AG09319 (cell line): ENCODE measurements at regions not wholly inside any gene's neighbourhood (a gene's known extent, or its start where the extent isn't known, plus 50 kb on each side); places are given as distances from the start of the nearest gene placed in this dataset.

Experiments used
- DNase-seq: peaks from one replicate; pipeline ENCODE4 v3.0.0-alpha.2; 2010; ENCODE audit warnings: low read depth; ENCODE audit errors: extremely low read depth
- CTCF ChIP-seq: IDR thresholded peaks from 2 replicates; pipeline ENCODE4 v1.5.1; 2011; ENCODE audit warnings: low read depth, mild to moderate bottlenecking, inconsistent platforms, low read length, moderate library complexity

DNA sequence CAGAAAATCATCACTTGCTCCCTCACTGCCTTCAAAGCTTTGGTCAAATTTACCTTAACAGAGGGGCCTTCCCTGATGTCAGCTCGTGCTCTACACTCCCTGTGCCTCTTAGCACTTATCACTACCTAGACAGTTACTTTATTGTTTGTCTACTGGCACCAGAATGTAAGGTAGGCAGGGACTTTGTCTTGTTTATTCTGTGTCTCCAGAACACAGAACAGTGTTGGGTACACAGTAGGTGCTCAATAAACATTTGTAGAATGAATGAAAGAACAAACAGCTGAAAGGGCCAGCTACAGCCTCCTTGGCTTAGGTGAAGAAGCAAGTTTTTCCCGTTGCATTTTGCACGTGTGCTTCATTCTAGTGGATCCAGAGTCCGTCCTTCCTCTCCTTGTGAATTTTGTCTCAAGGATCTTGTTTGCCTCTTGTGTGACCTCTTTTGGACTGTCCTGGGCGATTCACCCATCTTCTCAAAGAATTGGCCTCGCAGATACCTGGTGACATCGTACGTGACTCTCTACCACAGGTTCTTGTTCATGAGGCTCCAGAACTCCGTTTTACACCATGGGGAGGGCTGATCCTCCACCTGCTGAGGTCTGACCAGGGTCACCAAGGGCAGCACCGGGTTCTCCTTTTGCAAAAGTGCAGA lies 84.2 kb upstream of the ARMC2 start:
- no peak for TF ChIP-seq CTCF
- DNase-seq, result no peak

DNA sequence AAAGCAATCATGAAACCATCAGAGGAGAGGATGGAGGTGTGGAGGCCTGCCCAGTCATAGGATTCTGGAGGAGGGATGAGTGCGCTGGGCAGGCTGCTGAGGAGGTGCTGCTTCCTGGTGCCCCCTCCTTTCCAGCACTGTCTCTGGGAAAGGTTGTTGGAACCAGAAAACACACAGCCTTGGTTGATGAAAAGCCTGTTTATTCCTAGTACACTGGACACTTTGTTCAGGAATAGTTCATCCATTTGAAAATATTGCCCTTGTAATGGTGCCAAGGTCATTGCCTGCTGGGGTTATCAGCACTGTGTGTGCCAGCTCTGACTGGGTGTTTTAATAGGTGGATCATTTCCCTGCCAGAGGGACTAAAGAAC lies 83.7 kb upstream of the ARMC2 start:
- no peak for DNase-seq
- no peak for TF ChIP-seq CTCF

DNA sequence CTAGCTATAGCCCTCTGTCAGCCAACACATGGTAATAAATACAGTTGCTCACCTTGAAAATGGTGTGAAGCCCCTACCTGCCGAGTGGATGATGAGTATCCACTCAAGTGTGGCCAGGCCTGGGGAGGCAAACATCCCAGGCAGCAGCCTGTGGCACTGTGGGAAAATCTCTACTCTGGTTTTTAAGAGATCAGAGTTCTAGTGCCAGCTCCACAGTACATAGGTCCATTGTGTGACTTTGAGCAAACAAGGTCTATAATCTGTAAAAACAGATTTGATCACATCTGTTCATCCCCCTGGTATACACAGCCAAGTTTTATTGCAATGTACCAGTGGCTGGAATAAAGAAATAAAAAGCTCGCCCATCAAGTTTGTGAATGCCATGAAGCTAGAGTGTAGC lies 82.7 kb upstream of the ARMC2 start:
- no peak for DNase-seq
- TF ChIP-seq CTCF, result no peak

GRCh38 chr6:108766419-108766818 lies 81.8 kb upstream of the ARMC2 start:
- no peak for TF ChIP-seq CTCF
- DNase-seq, result no peak

- TF ChIP-seq CTCF, result no peak
- DNase-seq, result no peak
These were observed 81.3 kb upstream of the ARMC2 start for GRCh38 chr6:108766886-108767285.

DNA sequence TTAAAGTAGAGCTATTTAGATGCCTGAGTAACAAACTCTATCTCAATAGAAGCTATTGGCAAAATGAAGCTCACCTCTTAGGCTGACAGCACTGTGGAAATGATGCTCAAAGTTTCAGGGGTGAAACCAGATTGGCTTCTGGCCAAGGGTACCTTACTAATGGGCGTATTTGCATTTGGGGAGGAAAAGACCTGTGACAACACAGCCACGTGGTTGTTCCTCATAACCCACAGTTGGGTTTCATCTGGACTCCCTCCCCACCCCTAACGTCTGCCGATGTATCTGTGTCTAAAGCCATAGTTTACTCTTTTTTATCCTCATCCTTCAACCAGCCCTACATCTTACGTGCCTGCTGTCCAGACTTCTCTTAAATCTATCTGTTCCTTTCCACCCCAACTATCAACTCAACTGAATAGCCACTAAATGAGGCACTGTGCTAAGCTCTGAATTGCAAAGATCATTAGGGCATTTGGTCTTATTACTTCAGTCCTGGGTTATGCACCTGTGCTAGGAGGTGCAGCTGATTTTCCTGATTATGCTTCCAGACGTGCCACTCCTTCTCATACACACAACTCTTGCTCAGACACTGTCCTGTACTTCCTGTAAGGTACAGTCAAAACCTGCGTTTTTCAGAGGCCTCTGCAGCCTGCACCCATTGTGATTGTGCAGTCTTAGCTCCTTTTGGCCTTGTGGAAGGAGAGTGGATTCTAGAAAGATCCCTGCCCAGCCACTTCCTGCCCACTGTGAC lies 80.6 kb upstream of the ARMC2 start:
- no peak for DNase-seq
- no peak for TF ChIP-seq CTCF

DNA sequence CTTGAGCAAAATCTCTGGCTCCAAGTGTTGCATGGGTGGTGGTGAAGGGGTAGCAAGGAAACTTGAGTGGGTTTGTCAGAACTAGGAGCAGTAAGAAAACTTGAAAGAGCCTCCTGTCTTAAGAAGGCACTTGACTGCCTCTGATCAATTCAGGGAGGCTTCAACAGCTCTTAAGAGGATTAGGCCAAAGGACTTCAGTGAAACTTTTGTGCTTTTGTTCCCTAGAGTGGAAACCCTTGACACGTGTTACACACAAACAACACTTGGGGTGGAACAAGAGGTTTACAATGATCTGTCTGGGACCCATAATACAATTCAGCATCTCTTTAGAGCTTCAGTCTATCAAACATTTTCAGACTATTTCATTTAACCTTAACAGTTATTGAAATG lies 80.1 kb upstream of the ARMC2 start:
- TF ChIP-seq CTCF, result no peak
- DNase-seq, result no peak
